ENCODE measurements at regions not wholly inside any gene's neighbourhood (a gene's known extent, or its start where the extent isn't known, plus 50 kb on each side); places are given as distances from the start of the nearest gene placed in this dataset.

- Histone ChIP-seq H3K27me3 (ENCODE audit: control insufficient read depth, insufficient read depth, low read length) (no peaks in the 10 kb centered on the region), H3K4me3 (ENCODE audit: low read depth, low read length) (no peak overlapping the region), H3K36me3 (ENCODE audit: control insufficient read depth, insufficient read depth, low read length) (no peaks in the 10 kb centered on the region)
- DNase-seq (ENCODE audit: low read depth) (no peak), FAIRE-seq (no peak)
- TF ChIP-seq CTCF (IDR thresholded peaks at IDR 0.05; ENCODE audit: insufficient read depth, low read length, severe bottlenecking): no peak
These were observed 999.2 kb upstream of the GOT2 start for GRCh38 chr16:59733321-59733720.

- H3K36me3 ChIP-seq (ENCODE audit: control insufficient read depth, insufficient read depth, low read length): no peaks in the 10 kb centered on the region
- DNase-seq (ENCODE audit: low read depth) (no peak), FAIRE-seq (no peak)
- no peak overlapping the region for H3K4me3 ChIP-seq (ENCODE audit: low read depth, low read length)
- TF ChIP-seq CTCF (IDR thresholded peaks at IDR 0.05; ENCODE audit: insufficient read depth, low read length, severe bottlenecking): no peak
- no peaks in the 10 kb centered on the region for H3K27me3 ChIP-seq (ENCODE audit: control insufficient read depth, insufficient read depth, low read length)
These were observed 995.5 kb upstream of the GOT2 start for GRCh38 chr16:59729613-59730012.

GRCh38 chr16:59719121-59719520 lies 985.0 kb upstream of the GOT2 start:
- no peak overlapping the region for H3K4me3 ChIP-seq (ENCODE audit: low read depth, low read length)
- TF ChIP-seq CTCF (IDR thresholded peaks at IDR 0.05; ENCODE audit: insufficient read depth, low read length, severe bottlenecking): no peak
- no peaks in the 10 kb centered on the region for H3K36me3 ChIP-seq (ENCODE audit: control insufficient read depth, insufficient read depth, low read length)
- DNase-seq (ENCODE audit: low read depth) (no peak), FAIRE-seq (no peak)
- no peaks in the 10 kb centered on the region for H3K27me3 ChIP-seq (ENCODE audit: control insufficient read depth, insufficient read depth, low read length)

GRCh38 chr16:59707436-59708226 lies 973.5 kb upstream of the GOT2 start:
- Histone ChIP-seq H3K4me3 (ENCODE audit: low read depth, low read length) (no peak overlapping the region), H3K36me3 (ENCODE audit: control insufficient read depth, insufficient read depth, low read length) (no peaks in the 10 kb centered on the region), H3K27me3 (ENCODE audit: control insufficient read depth, insufficient read depth, low read length) (no peaks in the 10 kb centered on the region)
- FAIRE-seq: no peak
- TF ChIP-seq CTCF (IDR thresholded peaks at IDR 0.05; ENCODE audit: insufficient read depth, low read length, severe bottlenecking): no peak
- no peak for DNase-seq (ENCODE audit: low read depth)

- FAIRE-seq: no peak
- Histone ChIP-seq H3K36me3 (ENCODE audit: control insufficient read depth, insufficient read depth, low read length) (no peaks in the 10 kb centered on the region), H3K27me3 (ENCODE audit: control insufficient read depth, insufficient read depth, low read length) (no peaks in the 10 kb centered on the region), H3K4me3 (ENCODE audit: low read depth, low read length) (no peak overlapping the region)
- no peak for DNase-seq (ENCODE audit: low read depth)
- TF ChIP-seq CTCF (IDR thresholded peaks at IDR 0.05; ENCODE audit: insufficient read depth, low read length, severe bottlenecking): no peak
These were observed 968.1 kb upstream of the GOT2 start for GRCh38 chr16:59701963-59702930.

Data from bronchial epithelial cell (primary cell).